Muscle layer of duodenum (tissue), 2 donors: ENCODE measurements at regions not wholly inside any gene's neighbourhood (a gene's known extent, or its start where the extent isn't known, plus 50 kb on each side); places are given as distances from the start of the nearest gene placed in this dataset.
"Not testable (repeated sequence)": the region's sequence is repeated elsewhere in the genome, so short reads cannot be mapped to it uniquely, and the experiment has no call there.

Source experiments
- H3K27ac ChIP-seq: one replicate; pipeline ENCODE4 v1.7.0; 2013; ENCODE audit warnings: mild to moderate bottlenecking, low read length
- H3K27me3 ChIP-seq: one replicate; pipeline ENCODE4 v1.7.0; 2013; ENCODE audit warnings: low read depth, mild to moderate bottlenecking, control low read depth, low read length
- H3K36me3 ChIP-seq, 2 donors: one replicate each; pipeline ENCODE4 v1.7.0; 2013; ENCODE audit warnings: low read length in 2 of 2, control low read depth in 1 of 2, mild to moderate bottlenecking in 1 of 2; ENCODE audit not compliant: insufficient read depth in 2 of 2, control insufficient read depth in 1 of 2
- H3K4me1 ChIP-seq, 2 donors: one replicate each; pipeline ENCODE4 v1.7.0; 2013; ENCODE audit warnings: low read length in 2 of 2, mild to moderate bottlenecking in 2 of 2, control low read depth in 1 of 2, moderate library complexity in 1 of 2; ENCODE audit not compliant: insufficient read depth in 2 of 2, control insufficient read depth in 1 of 2
- H3K4me3 ChIP-seq, 2 donors: one replicate each; pipeline ENCODE4 v1.7.0; 2013; ENCODE audit warnings: low read length in 2 of 2, low read depth in 1 of 2, mild to moderate bottlenecking in 1 of 2
- H3K9me3 ChIP-seq, 2 donors: one replicate each; pipeline ENCODE4 v1.7.0; 2013; ENCODE audit warnings: low read length in 2 of 2, control low read depth in 1 of 2, mild to moderate bottlenecking in 1 of 2; ENCODE audit not compliant: control insufficient read depth in 1 of 2
- donor health status: healthy.

- not testable (repeated sequence) for H3K27ac ChIP-seq, H3K9me3 ChIP-seq, H3K4me1 ChIP-seq, H3K4me3 ChIP-seq, H3K27me3 ChIP-seq, H3K36me3 ChIP-seq
These were observed 134.2 kb upstream of the NBPF9 start for GRCh38 chr1:149237515-149237914.

- H3K36me3 ChIP-seq, H3K9me3 ChIP-seq, H3K4me1 ChIP-seq, H3K4me3 ChIP-seq, H3K27ac ChIP-seq, H3K27me3 ChIP-seq: not testable (repeated sequence)
These were observed 136.7 kb upstream of the NBPF9 start for GRCh38 chr1:149239897-149240508.

- H3K4me1 ChIP-seq, H3K27me3 ChIP-seq, H3K9me3 ChIP-seq, H3K27ac ChIP-seq, H3K4me3 ChIP-seq, H3K36me3 ChIP-seq: not testable (repeated sequence)
These were observed 137.2 kb upstream of the NBPF9 start for GRCh38 chr1:149240530-149240929.

- not testable (repeated sequence) for H3K27ac ChIP-seq, H3K27me3 ChIP-seq, H3K4me1 ChIP-seq, H3K36me3 ChIP-seq, H3K9me3 ChIP-seq, H3K4me3 ChIP-seq
These were observed 137.9 kb upstream of the NBPF9 start for GRCh38 chr1:149241272-149241671.

GRCh38 chr1:149243572-149243971 is 140.2 kb upstream of the NBPF9 start:
- H3K36me3 ChIP-seq, H3K27me3 ChIP-seq, H3K27ac ChIP-seq: not testable (repeated sequence)

GRCh38 chr1:149244621-149245020 is 141.3 kb upstream of the NBPF9 start:
- not testable (repeated sequence) for H3K27ac ChIP-seq, H3K4me1 ChIP-seq, H3K9me3 ChIP-seq, H3K4me3 ChIP-seq, H3K36me3 ChIP-seq, H3K27me3 ChIP-seq

More at GRCh38 chr1:149243572-149243971, 140.2 kb upstream of the NBPF9 start:
- H3K9me3 ChIP-seq, H3K4me1 ChIP-seq, H3K4me3 ChIP-seq: not testable (repeated sequence)

- not testable (repeated sequence) for H3K9me3 ChIP-seq, H3K27ac ChIP-seq, H3K27me3 ChIP-seq, H3K36me3 ChIP-seq, H3K4me3 ChIP-seq, H3K4me1 ChIP-seq
These were observed 142.9 kb upstream of the NBPF9 start for GRCh38 chr1:149246212-149246611.

GRCh38 chr1:149248610-149249009 is 145.3 kb upstream of the NBPF9 start:
- not testable (repeated sequence) for H3K9me3 ChIP-seq

GRCh38 chr1:149249850-149250467 is 146.6 kb upstream of the NBPF9 start:
- H3K4me3 ChIP-seq, H3K9me3 ChIP-seq, H3K36me3 ChIP-seq, H3K4me1 ChIP-seq, H3K27ac ChIP-seq, H3K27me3 ChIP-seq: not testable (repeated sequence)

More at GRCh38 chr1:149248610-149249009, 145.3 kb upstream of the NBPF9 start:
- not testable (repeated sequence) for H3K4me1 ChIP-seq, H3K4me3 ChIP-seq, H3K36me3 ChIP-seq, H3K27me3 ChIP-seq, H3K27ac ChIP-seq

GRCh38 chr1:149254894-149255847 is 151.8 kb upstream of the NBPF9 start:
- not testable (repeated sequence) for H3K9me3 ChIP-seq, H3K4me3 ChIP-seq, H3K27me3 ChIP-seq, H3K36me3 ChIP-seq, H3K4me1 ChIP-seq, H3K27ac ChIP-seq

GRCh38 chr1:149260284-149260683 is 156.9 kb upstream of the NBPF9 start:
- H3K4me3 ChIP-seq, H3K27me3 ChIP-seq, H3K4me1 ChIP-seq, H3K27ac ChIP-seq, H3K9me3 ChIP-seq, H3K36me3 ChIP-seq: not testable (repeated sequence)
